Loucy (cell line): ENCODE measurements at regions not wholly inside any gene's neighbourhood (a gene's known extent, or its start where the extent isn't known, plus 50 kb on each side); places are given as distances from the start of the nearest gene placed in this dataset.

Experiments used
- H2AFZ ChIP-seq: fragments of 200-600 bp; sonication (generic); 2 replicates; pipeline ENCODE4 v1.6.0; 2016; ENCODE audit warnings: antibody characterized with exemption, mild to moderate bottlenecking, low read length, moderate library complexity
- H3F3A ChIP-seq: fragments of 200-600 bp; 2 replicates; pipeline ENCODE4 v1.6.0; 2016; ENCODE audit warnings: antibody characterized with exemption, low read depth, mild to moderate bottlenecking
- H3K27me3 ChIP-seq: fragments of 200-600 bp; sonication (generic); 2 replicates; pipeline ENCODE4 v1.6.1; 2014; ENCODE audit warnings: low read length, mild to moderate bottlenecking; ENCODE audit not compliant: insufficient read depth, poor library complexity, severe bottlenecking
- H3K36me3 ChIP-seq: fragments of 200-600 bp; sonication (generic); 2 replicates; pipeline ENCODE4 v1.6.1; 2016; ENCODE audit warnings: low read length; ENCODE audit not compliant: insufficient read depth
- H3K4me1 ChIP-seq: fragments of 200-600 bp; sonication (generic); 2 replicates; pipeline ENCODE4 v1.5.1; 2014; ENCODE audit warnings: low read length, mild to moderate bottlenecking; ENCODE audit not compliant: insufficient read depth, poor library complexity, severe bottlenecking
- H3K4me2 ChIP-seq: fragments of 200-600 bp; sonication (generic); 2 replicates; pipeline ENCODE4 v1.6.0; 2014; ENCODE audit warnings: antibody characterized with exemption, low read length, low read depth, mild to moderate bottlenecking; ENCODE audit not compliant: poor library complexity, severe bottlenecking
- H3K4me3 ChIP-seq: fragments of 200-600 bp; sonication (generic); 2 replicates; pipeline ENCODE4 v1.5.1; 2014; ENCODE audit warnings: low read length, mild to moderate bottlenecking, mixed read lengths; ENCODE audit not compliant: poor library complexity, severe bottlenecking
- H3K79me2 ChIP-seq: fragments of 200-600 bp; sonication (generic); 2 replicates; pipeline ENCODE4 v1.6.1; 2014; ENCODE audit warnings: low read length; ENCODE audit not compliant: insufficient read depth
- H3K9ac ChIP-seq: fragments of 200-600 bp; sonication (generic); 2 replicates; pipeline ENCODE4 v1.6.0; 2014; ENCODE audit warnings: mild to moderate bottlenecking, low read depth, low read length, moderate library complexity; ENCODE audit not compliant: poor library complexity, severe bottlenecking
- H3K9me2 ChIP-seq: fragments of 200-600 bp; sonication (generic); replicated peaks from 2 replicates; pipeline ENCODE4 v1.6.1; 2016; ENCODE audit warnings: low read depth, low read length, mixed read lengths
- H3K9me3 ChIP-seq: fragments of 200-600 bp; sonication (generic); 2 replicates; pipeline ENCODE4 v1.6.1; 2014; ENCODE audit warnings: mild to moderate bottlenecking, antibody characterized with exemption, low read length, low read depth; ENCODE audit not compliant: insufficient read depth
- H4K20me1 ChIP-seq: fragments of 200-600 bp; sonication (generic); 2 replicates; pipeline ENCODE4 v1.6.0; 2014; ENCODE audit warnings: antibody characterized with exemption, low read length, mild to moderate bottlenecking; ENCODE audit not compliant: insufficient read depth, poor library complexity, severe bottlenecking
- CTCF ChIP-seq: fragments of 200-600 bp; sonication (generic); conservative IDR thresholded peaks from 2 replicates; pipeline ENCODE4 v1.5.1; 2014; ENCODE audit warnings: mild to moderate bottlenecking, antibody characterized with exemption, low read length
- EZH2phosphoT487 ChIP-seq: fragments of 200-600 bp; IDR thresholded peaks from 2 replicates; pipeline ENCODE4 v1.6.1; 2018; ENCODE audit warnings: antibody characterized with exemption, mild to moderate bottlenecking, moderate library complexity, borderline replicate concordance

GRCh38 chr3:18656866-18657265 lies 231.7 kb upstream of the SATB1 start:
- Histone ChIP-seq H4K20me1 (no peaks in the 10 kb centered on the region), H3K9ac (no peak overlapping the region), H2AFZ (no peak overlapping the region), H3K4me2 (peak overlapping the region; percentile 24), H3K9me2 (no peaks in the 10 kb centered on the region), H3K79me2 (no peaks in the 10 kb centered on the region), H3K36me3 (no peaks in the 10 kb centered on the region), H3F3A (no peaks in the 10 kb centered on the region), H3K4me1 (peaks cover 22% of the 10 kb centered on the region), H3K4me3 (no peak overlapping the region), H3K27me3 (no peaks in the 10 kb centered on the region), H3K9me3 (no peaks in the 10 kb centered on the region)
- TF ChIP-seq EZH2phosphoT487: no peak

GRCh38 chr3:18656410-18656809 lies 231.3 kb upstream of the SATB1 start:
- H3K9me2 ChIP-seq: no peaks in the 10 kb centered on the region
- TF ChIP-seq CTCF: no peak
- no peak for TF ChIP-seq EZH2phosphoT487
- H3K4me3 ChIP-seq: no peak overlapping the region
- H3K9ac ChIP-seq: no peak overlapping the region
- no peaks in the 10 kb centered on the region for H3K9me3 ChIP-seq
- H3K27me3 ChIP-seq: no peaks in the 10 kb centered on the region
- peak overlapping the region; percentile 24 for H3K4me2 ChIP-seq
- H2AFZ ChIP-seq: no peak overlapping the region
- H3K36me3 ChIP-seq: no peaks in the 10 kb centered on the region
- H3K4me1 ChIP-seq: peaks cover 22% of the 10 kb centered on the region
- H3K79me2 ChIP-seq: no peaks in the 10 kb centered on the region
- no peaks in the 10 kb centered on the region for H4K20me1 ChIP-seq
- no peaks in the 10 kb centered on the region for H3F3A ChIP-seq

- Histone ChIP-seq H3K27me3 (no peaks in the 10 kb centered on the region), H3K9me2 (no peaks in the 10 kb centered on the region), H3K9ac (no peak overlapping the region), H2AFZ (no peak overlapping the region), H3K36me3 (no peaks in the 10 kb centered on the region), H3K79me2 (no peaks in the 10 kb centered on the region), H3K4me1 (peaks cover 22% of the 10 kb centered on the region), H3F3A (no peaks in the 10 kb centered on the region), H3K4me2 (no peak overlapping the region), H4K20me1 (no peaks in the 10 kb centered on the region), H3K9me3 (no peaks in the 10 kb centered on the region), H3K4me3 (no peak overlapping the region)
- TF ChIP-seq EZH2phosphoT487 (no peak), CTCF (no peak)
These were observed 230.7 kb upstream of the SATB1 start for GRCh38 chr3:18655827-18656226.

- TF ChIP-seq CTCF: no peak
- TF ChIP-seq EZH2phosphoT487: no peak
- Histone ChIP-seq H3K9ac (no peak overlapping the region), H3K9me2 (no peaks in the 10 kb centered on the region), H3K4me1 (peaks cover 15% of the 10 kb centered on the region), H3K4me2 (no peak overlapping the region), H3K36me3 (no peaks in the 10 kb centered on the region), H3K9me3 (no peaks in the 10 kb centered on the region), H3K27me3 (no peaks in the 10 kb centered on the region), H3K4me3 (no peak overlapping the region), H4K20me1 (no peaks in the 10 kb centered on the region), H3F3A (no peaks in the 10 kb centered on the region), H3K79me2 (no peaks in the 10 kb centered on the region), H2AFZ (no peak overlapping the region)
These were observed 227.6 kb upstream of the SATB1 start for GRCh38 chr3:18652781-18653180.
